ENCODE measurements at regions not wholly inside any gene's neighbourhood (a gene's known extent, or its start where the extent isn't known, plus 50 kb on each side); places are given as distances from the start of the nearest gene placed in this dataset.

DNA sequence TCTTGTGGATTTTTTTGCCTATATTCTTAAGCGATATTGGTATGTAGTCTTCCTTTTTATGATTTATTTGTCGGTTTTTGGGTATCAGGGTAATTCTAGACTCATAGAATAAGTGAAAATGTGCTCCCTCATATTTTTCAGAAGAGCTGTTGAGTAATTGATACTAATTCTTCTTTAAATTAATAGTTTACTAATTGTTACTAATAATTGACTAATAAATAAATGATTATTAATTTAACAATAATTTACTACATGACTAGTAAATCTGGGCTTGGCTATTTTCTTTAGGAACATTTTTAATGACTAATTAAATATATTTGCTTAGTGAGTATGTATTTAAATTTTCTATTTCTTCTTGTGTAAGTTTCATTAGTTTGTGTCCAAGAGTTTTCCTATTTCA is 325.0 kb downstream of the ADCYAP1 start:
- TF ChIP-seq CTCF (IDR thresholded peaks at IDR 0.05; ENCODE audit: low read depth, low read length), result no peak
- no peak for DNase-seq (ENCODE audit: extremely low read depth, low read depth)

DNA sequence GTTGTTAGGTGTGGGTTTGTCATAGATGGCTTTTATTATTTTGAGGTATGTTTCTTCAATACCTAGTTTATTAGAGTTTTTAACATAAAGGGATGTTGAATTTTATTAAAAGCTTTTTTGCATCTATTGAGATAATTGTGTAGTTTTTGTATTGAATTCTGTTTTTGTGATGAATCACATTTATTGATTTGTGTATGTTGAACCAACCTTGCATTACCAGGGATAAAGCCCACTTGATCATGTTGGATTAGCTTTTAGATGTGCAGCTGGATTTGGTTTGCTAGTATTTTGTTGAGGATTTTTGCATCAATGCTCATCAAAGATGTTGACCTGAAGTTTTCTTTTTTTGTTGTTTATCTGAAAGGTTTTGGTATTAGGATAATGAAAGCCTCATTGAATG is 328.2 kb downstream of the ADCYAP1 start:
- TF ChIP-seq CTCF (IDR thresholded peaks at IDR 0.05; ENCODE audit: low read depth, low read length), result no peak
- no peak for DNase-seq (ENCODE audit: extremely low read depth, low read depth)

GRCh38 chr18:1240701-1241100 is 336.0 kb downstream of the ADCYAP1 start:
- DNase-seq (ENCODE audit: extremely low read depth, low read depth), result no peak
- TF ChIP-seq CTCF (IDR thresholded peaks at IDR 0.05; ENCODE audit: low read depth, low read length), result no peak

- no peak for TF ChIP-seq CTCF (IDR thresholded peaks at IDR 0.05; ENCODE audit: low read depth, low read length)
- DNase-seq (ENCODE audit: extremely low read depth, low read depth), result no peak
Measured at GRCh38 chr18:1244397-1245122, 339.9 kb downstream of the ADCYAP1 start.

DNA sequence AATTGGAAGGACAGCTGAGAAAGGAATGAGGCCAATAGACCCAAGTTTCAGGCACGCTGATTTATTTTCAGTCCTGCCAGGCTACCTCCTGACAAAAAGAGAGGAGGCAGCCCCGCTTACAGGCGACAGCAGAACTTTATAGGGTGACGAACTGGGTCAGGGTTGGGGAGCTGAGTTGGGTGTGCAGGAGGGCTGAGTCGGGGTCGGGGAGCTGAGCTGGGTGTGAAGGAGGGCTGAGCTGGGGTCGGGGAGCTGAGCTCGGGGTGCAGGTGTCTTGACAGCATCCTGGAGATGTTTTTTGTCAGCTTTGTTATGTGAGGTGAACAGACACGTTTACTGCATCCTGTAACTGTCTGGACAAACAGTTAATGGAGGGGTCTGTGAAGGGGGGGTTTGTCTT is 342.2 kb downstream of the ADCYAP1 start:
- no peak for TF ChIP-seq CTCF (IDR thresholded peaks at IDR 0.05; ENCODE audit: low read depth, low read length)
- DNase-seq (ENCODE audit: extremely low read depth, low read depth), result no peak

DNA sequence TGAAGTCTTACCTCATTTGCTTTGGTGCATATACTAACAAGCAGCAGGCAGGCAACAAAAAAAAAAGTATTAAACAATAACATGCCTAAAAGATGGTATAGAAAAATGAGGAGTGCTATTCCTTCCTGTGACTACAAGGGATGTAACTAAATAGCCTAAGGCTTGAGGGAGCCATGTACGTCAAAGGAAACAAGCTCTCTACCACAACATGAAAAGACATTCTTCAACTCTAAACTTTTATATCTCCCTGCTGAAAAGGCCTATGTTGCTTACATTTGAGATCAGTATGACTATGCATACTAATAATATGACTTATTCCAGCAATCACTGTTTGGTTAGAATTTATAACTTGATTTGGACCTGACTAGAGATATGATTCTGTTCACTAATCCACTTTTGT is 347.9 kb downstream of the ADCYAP1 start:
- DNase-seq (ENCODE audit: extremely low read depth, low read depth), result no peak

DNA sequence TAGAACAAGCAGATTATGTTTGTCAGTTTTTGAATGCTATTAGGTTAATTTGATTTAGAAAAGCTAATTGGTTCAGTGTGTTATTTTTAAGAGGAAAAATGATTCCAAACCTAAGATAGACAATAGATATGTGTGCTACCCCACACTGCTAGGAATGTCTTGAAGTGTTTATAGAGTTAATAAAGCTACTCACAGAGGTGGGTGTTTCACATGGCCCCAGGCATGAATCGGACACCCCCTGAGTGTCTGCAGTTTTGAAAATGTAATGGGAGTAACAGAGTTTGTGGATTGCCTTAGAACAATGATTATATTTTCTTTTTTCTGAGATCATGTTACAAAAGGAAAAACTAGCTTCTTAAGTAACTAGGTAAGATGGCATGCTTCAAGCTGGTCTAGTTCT is 348.3 kb downstream of the ADCYAP1 start:
- TF ChIP-seq CTCF (IDR thresholded peaks at IDR 0.05; ENCODE audit: low read depth, low read length), result no peak
- DNase-seq (ENCODE audit: extremely low read depth, low read depth), result no peak

More for the DNA sequence above, 347.9 kb downstream of the ADCYAP1 start:
- no peak for TF ChIP-seq CTCF (IDR thresholded peaks at IDR 0.05; ENCODE audit: low read depth, low read length)

Measured in AG09319 (cell line).